ENCODE measurements at regions not wholly inside any gene's neighbourhood (a gene's known extent, or its start where the extent isn't known, plus 50 kb on each side); places are given as distances from the start of the nearest gene placed in this dataset.

DNA sequence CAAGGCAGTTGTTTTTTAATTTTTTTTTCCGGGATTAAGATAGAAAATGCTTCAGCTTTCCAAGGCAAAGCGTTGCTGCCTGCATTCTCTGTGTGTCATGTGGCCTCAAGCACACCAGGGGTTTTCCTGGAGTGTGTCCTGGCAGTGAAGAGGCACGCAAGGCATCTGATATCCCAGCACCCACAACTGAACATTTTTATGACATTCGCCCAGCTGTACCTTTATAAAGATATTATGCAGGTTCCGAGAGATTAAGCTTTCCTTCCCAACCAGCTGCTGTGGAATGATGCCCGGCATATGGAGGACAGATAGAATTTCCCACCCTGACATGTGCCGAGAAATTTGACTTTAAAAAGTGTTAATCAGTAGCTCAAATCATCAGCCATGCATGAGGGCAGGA, 205.6 kb downstream of the GADD45G start:
- Mint-ChIP-seq H3K27ac (no peak overlapping the region), H3K9me3 (no peaks in the 10 kb centered on the region), H3K36me3 (no peaks in the 10 kb centered on the region)
- DNase-seq (ENCODE audit: low spot score in 2 of 2) (no peak), ATAC-seq (no peak)

DNA sequence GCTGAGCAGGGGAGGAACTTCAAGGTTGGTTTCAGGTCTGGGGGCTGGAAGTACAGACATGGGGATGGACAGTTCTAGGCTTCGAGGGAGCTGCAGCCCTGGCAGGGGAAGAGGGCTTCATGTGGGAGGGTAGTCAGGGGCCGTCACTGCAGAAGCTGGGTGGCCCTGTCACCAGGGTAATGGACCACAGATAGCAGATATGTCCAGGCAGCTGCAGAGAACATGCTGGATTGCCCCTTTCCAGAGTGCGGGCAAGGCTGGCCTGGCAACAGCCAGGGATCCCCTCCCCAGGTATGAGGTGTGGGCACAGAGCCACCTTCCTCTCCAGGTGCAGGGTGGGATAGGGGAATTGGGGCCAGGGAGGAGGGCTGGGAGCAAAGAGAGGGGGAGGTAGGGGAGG, 206.5 kb downstream of the GADD45G start:
- ATAC-seq: no peak

DNA sequence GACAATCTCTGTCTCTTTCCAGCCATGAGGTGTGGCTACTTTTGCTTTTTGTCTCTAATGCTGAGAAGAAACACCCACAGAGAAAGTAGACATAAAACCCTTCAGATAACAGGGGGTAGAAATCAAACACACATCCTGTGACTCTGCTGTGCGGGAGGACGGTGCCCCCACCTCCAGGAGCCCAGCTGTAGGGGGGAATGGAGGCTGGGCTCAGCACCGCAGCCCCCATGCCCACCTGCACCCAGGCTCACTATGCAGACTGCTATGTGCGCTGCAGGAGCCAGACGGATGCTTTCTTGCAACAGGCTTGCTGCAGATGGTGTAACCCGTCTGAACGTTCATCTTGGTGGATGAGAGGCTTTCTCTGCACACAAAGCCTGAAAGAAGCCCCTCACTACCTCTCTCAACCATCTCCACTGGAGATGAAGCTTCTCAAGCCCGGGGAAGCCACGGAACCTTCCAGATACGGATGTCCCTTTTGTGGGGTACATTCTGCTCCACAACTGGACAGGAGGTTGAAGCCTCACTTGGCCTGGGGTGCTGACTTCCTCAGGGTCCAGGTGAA, 207.2 kb downstream of the GADD45G start:
- DNase-seq (ENCODE audit: low spot score in 2 of 2) (peak in 1 of 2 donors; percentile 25), ATAC-seq (no peak)
- H3K36me3 Mint-ChIP-seq: no peaks in the 10 kb centered on the region
- H3K9me3 Mint-ChIP-seq: no peaks in the 10 kb centered on the region
- H3K27ac Mint-ChIP-seq: no peak overlapping the region

More for the DNA sequence above, 206.5 kb downstream of the GADD45G start:
- Mint-ChIP-seq H3K36me3 (no peaks in the 10 kb centered on the region), H3K9me3 (no peaks in the 10 kb centered on the region), H3K27ac (no peak overlapping the region)
- DNase-seq (ENCODE audit: low spot score in 2 of 2): peak in 1 of 2 donors; percentile 49

DNA sequence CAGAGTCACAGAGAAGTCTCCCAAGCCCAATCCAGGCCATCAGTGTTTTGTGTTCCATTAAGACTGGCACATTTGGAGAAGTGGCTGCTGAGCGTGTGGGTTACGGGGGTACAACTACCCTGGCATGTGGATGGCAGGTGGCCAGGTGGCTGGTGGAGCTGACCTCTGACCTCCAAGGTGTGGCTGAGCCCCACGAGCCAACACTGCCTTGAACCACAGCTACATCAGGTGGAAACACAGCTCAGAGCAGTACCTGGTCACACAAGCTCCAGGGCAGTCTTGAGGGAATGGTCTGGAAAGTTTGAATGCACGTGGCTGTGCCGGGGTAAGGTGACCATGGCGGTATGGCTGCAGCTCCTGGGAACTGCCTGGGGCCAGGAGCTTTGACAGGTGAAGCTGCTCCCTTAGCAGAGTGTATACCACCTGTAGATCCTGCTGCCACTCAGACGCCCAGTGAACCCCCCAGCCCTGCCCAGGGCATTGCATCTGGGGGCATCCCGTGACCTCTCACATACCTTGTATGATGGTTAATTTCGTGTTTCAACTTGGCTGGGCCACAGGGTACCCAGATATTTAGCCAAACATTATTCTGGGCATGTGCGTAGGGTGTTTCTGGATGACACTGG, 207.9 kb downstream of the GADD45G start:
- ATAC-seq (no peak), DNase-seq (ENCODE audit: low spot score in 2 of 2) (peak in 1 of 2 donors; percentile 43)
- Mint-ChIP-seq H3K36me3 (no peaks in the 10 kb centered on the region), H3K9me3 (no peaks in the 10 kb centered on the region), H3K27ac (no peak overlapping the region)

GRCh38 chr9:89813482-89813881, 208.7 kb downstream of the GADD45G start:
- ATAC-seq: no peak
- DNase-seq (ENCODE audit: low spot score in 2 of 2): no peak
- Mint-ChIP-seq H3K27ac (peak overlapping the region in 1 of 2 donors; percentile 67), H3K9me3 (no peaks in the 10 kb centered on the region), H3K36me3 (no peaks in the 10 kb centered on the region)

DNA sequence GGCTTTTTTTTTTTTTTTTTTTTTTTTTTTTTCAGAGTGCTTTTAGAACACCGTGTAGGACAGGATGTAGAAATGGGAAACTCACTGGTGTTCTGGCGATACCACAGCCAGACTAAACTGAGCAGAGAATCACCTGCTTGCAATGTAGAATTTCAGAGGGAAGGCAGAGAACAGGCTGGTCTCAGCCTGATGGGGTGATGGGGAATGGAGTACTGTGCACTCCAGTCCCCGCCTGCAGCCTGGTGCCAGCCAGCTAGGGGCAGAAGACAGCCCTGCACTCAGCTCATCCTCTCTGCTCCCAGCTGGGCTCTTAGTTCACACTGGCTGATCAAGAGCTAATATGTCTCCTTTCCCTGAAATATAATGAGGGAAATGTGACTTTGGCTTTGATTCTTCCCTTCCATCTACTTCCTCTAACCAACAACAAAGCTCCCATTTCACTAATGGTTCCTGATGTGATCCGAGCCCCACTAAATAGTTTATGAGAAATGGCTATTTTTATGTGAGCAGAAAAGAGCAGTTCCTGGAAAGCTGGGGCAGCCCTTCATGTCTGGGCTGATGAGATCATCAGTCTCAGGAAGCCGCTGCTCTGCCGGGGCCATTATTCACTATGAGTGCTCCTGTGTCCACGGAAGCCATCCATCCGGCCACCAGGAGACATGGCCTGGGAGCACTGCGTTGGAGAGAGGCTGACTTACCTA, 209.7 kb downstream of the GADD45G start:
- DNase-seq (ENCODE audit: low spot score in 2 of 2): peak in 1 of 2 donors; percentile 38
- no peak for ATAC-seq
- no peaks in the 10 kb centered on the region for H3K36me3 Mint-ChIP-seq
- H3K27ac Mint-ChIP-seq: no peak overlapping the region
- no peaks in the 10 kb centered on the region for H3K9me3 Mint-ChIP-seq

GRCh38 chr9:89815061-89815902, 210.5 kb downstream of the GADD45G start:
- Mint-ChIP-seq H3K36me3 (no peaks in the 10 kb centered on the region), H3K27ac (no peak overlapping the region), H3K9me3 (no peaks in the 10 kb centered on the region)
- no peak for ATAC-seq
- peak in 1 of 2 donors; percentile 34 for DNase-seq (ENCODE audit: low spot score in 2 of 2)

DNA sequence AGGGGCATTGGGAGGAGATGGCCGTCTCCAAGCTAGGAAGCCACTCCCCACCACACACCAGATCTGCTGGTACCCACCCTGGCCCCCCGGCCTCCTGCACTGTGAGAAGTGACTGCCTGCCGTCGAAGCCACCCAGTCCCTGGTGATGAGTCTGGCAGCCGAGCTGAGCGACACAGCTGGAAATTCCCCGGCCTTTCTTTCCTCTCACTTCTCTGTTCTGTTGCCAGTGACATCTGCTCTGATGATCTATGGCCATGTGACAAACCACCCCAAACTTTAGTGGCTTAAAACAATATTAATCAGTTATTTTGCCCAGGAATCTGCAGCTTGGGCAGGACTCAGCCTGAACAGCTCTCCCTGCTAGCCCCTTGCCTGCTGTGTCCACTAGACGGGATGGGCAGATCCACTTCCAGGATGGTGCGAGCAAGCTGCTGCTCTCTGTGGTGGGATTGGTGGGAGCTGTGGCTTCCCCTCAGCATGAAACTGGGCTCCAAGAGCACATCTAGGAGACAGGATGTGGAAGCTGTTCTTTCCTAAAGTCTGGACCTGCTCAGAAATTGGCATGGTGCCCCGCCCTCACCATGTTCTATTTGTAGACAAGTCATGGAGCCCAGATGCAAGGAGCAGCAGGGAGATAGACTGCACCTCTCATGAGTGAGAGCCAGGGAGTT, 211.2 kb downstream of the GADD45G start:
- H3K9me3 Mint-ChIP-seq: no peaks in the 10 kb centered on the region
- no peak for ATAC-seq
- no peak overlapping the region for H3K27ac Mint-ChIP-seq
- peak in 1 of 2 donors; percentile 46 for DNase-seq (ENCODE audit: low spot score in 2 of 2)
- no peaks in the 10 kb centered on the region for H3K36me3 Mint-ChIP-seq

DNA sequence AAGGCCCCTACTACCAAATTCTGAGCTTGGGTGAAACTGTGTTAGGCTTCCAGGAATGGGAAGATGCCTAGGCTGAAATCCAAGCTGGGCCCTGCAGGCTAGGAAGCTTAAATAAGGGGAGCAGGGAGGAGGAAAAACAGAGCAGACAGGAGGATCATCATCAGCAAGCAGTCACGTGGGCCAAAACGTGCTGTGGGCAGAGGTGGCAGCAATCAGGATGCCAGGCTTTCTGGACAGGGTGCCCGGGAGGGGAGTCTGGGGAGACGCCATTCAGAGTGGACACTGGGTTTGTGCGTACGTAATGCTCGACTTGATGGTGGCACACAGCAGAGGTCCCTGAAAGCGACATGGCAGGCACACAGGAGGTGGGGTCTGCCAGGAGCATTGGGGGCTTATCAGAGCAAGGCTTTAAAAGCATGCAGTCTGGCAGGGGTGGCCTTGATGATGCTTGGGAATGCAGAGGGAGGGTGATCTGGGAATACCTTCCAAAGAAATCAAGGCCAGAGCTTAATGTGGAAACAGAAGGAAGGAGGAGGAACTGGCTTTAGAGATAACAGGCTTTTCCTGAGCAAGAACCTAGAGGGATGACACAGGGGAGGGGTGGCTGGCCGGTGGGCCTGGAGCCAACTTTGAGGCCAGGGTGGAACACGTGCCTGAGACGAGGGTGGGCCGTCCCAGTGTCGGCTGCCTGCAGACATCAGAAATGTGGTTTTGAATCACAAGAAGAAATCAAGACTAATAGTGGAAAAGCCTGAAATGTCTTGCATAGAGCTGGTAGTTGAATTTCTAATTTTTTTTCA, 212.5 kb downstream of the GADD45G start:
- H3K36me3 Mint-ChIP-seq: no peaks in the 10 kb centered on the region
- no peaks in the 10 kb centered on the region for H3K9me3 Mint-ChIP-seq
- ATAC-seq: no peak
- H3K27ac Mint-ChIP-seq: no peak overlapping the region
- DNase-seq (ENCODE audit: low spot score in 2 of 2): peak in 1 of 2 donors; percentile 31

- H3K27ac Mint-ChIP-seq: no peak overlapping the region
- no peaks in the 10 kb centered on the region for H3K36me3 Mint-ChIP-seq
- no peaks in the 10 kb centered on the region for H3K9me3 Mint-ChIP-seq
- no peak for DNase-seq (ENCODE audit: low spot score in 2 of 2)
- ATAC-seq: no peak
Observed at GRCh38 chr9:89820337-89820736, 215.5 kb downstream of the GADD45G start.

- H3K36me3 Mint-ChIP-seq: no peaks in the 10 kb centered on the region
- no peak for ATAC-seq
- no peaks in the 10 kb centered on the region for H3K9me3 Mint-ChIP-seq
- peak in 1 of 2 donors; percentile 11 for DNase-seq (ENCODE audit: low spot score in 2 of 2)
- no peak overlapping the region for H3K27ac Mint-ChIP-seq
Observed at GRCh38 chr9:89821081-89821480, 216.3 kb downstream of the GADD45G start.

- DNase-seq (ENCODE audit: low spot score in 2 of 2) (no peak), ATAC-seq (no peak)
- Mint-ChIP-seq H3K9me3 (no peaks in the 10 kb centered on the region), H3K36me3 (no peaks in the 10 kb centered on the region), H3K27ac (no peak overlapping the region)
Observed at GRCh38 chr9:89822996-89823395, 218.2 kb downstream of the GADD45G start.

GRCh38 chr9:89825669-89826068, 220.9 kb downstream of the GADD45G start:
- Mint-ChIP-seq H3K9me3 (peaks cover 0 to 5% of the 10 kb centered on the region in 2 donors), H3K27ac (no peak overlapping the region), H3K36me3 (no peaks in the 10 kb centered on the region)
- no peak for DNase-seq (ENCODE audit: low spot score in 2 of 2)
- ATAC-seq: no peak

GRCh38 chr9:89826186-89826585, 221.4 kb downstream of the GADD45G start:
- no peak for ATAC-seq
- H3K27ac Mint-ChIP-seq: no peak overlapping the region
- H3K9me3 Mint-ChIP-seq: peaks cover 0 to 5% of the 10 kb centered on the region in 2 donors
- H3K36me3 Mint-ChIP-seq: no peaks in the 10 kb centered on the region
- peak in 1 of 2 donors; percentile 39 for DNase-seq (ENCODE audit: low spot score in 2 of 2)

GRCh38 chr9:89829346-89829745, 224.5 kb downstream of the GADD45G start:
- DNase-seq (ENCODE audit: low spot score in 2 of 2) (no peak), ATAC-seq (no peak)
- H3K36me3 Mint-ChIP-seq: no peaks in the 10 kb centered on the region
- peaks cover 0 to 5% of the 10 kb centered on the region in 2 donors for H3K9me3 Mint-ChIP-seq
- no peak overlapping the region for H3K27ac Mint-ChIP-seq

- H3K27ac Mint-ChIP-seq: no peak overlapping the region
- no peaks in the 10 kb centered on the region for H3K9me3 Mint-ChIP-seq
- DNase-seq (ENCODE audit: low spot score in 2 of 2) (no peak), ATAC-seq (no peak)
- no peaks in the 10 kb centered on the region for H3K36me3 Mint-ChIP-seq
Observed at GRCh38 chr9:89835666-89836065, 230.9 kb downstream of the GADD45G start.

Measured in activated naive CD4-positive, alpha-beta T cell treated with anti-CD3 and anti-CD28 coated beads, Interleukin-2, amount 50 U/mL, for 72 hours (primary cell).